Left ventricle myocardium inferior (tissue), 1 donor: ENCODE measurements at regions not wholly inside any gene's neighbourhood (a gene's known extent, or its start where the extent isn't known, plus 50 kb on each side); places are given as distances from the start of the nearest gene placed in this dataset.
A peak's percentile ranks its signal among the peaks of the same experiment; 100 is the strongest.

Experiments used
- DNase-seq: peaks from one replicate; pipeline ENCODE4 v3.0.0-alpha.2; 2020
- H3K27ac ChIP-seq: fragments of 200-600 bp; replicated peaks from 2 replicates; pipeline ENCODE4 v1.8.0; 2021
- H3K27me3 ChIP-seq: fragments of 200-600 bp; 2 replicates; pipeline ENCODE4 v1.8.0; 2021; ENCODE audit warnings: low read depth
- H3K36me3 ChIP-seq: fragments of 200-600 bp; 2 replicates; pipeline ENCODE4 v1.8.0; 2021
- H3K4me1 ChIP-seq: fragments of 200-600 bp; 2 replicates; pipeline ENCODE4 v1.8.0; 2021
- H3K4me3 ChIP-seq: fragments of 200-600 bp; 2 replicates; pipeline ENCODE4 v1.8.0; 2021; ENCODE audit warnings: mild to moderate bottlenecking, moderate library complexity
- H3K9me3 ChIP-seq: fragments of 200-600 bp; replicated peaks from 2 replicates; pipeline ENCODE4 v1.8.0; 2021
- intact Hi-C: fragments of 100-400 bp; cut with micrococcal nuclease; formaldehyde crosslinking; loops from one replicate; pipeline ENCODE4 v1.11.0; 2022
- TF ChIP-seq, protein P1 (sequence below): fragments of 200-600 bp; IDR thresholded peaks from 2 replicates; pipeline ENCODE4 v1.8.0; 2021; ENCODE audit warnings: antibody characterized with exemption, mild to moderate bottlenecking, borderline replicate concordance
- donor health status: DM: no; HTN: yes; CAD: no; lungs with severe emphysema.

DNA sequence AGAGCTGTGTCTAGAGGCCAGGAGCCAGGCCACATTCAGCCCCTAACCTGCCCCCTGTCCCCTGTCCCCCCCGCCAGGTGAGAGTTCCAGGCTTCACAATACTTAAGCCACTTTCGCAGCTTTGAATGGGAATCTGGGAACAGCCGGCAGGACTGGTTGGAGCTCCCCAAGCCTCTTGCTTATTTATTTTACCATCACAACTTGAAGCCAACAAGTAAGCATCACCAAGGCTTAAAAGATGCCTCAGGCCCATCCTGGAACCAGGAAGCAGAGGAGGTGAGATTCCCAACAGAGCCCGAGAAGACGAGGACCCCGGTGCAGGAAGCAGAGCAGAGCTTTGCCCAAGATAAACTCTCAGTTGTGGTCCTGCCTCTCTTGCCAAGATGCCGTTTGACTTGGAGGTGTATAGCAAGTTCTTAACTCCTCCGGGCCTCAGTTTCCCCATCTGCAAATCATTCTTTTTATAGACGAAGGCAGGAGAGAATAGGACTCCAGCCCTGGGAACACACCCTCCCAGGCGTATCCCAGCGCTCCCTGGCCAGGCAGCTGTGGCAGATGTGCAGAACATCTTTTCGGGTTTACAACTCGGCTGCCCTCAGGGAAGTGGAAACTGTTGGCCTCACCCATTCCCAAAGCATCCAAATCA, 66.8 kb upstream of the SLC25A33 start:
- peaks cover 35% of the 10 kb centered on the region for H3K27me3 ChIP-seq
- peaks cover 1% of the 10 kb centered on the region for H3K4me1 ChIP-seq
- peak overlapping the region; percentile 40 for H3K27ac ChIP-seq
- no peaks in the 10 kb centered on the region for H3K36me3 ChIP-seq
- H3K4me3 ChIP-seq, result no peak overlapping the region
- DNase-seq, result no peak
- intact Hi-C loops, result no loop called here
- TF ChIP-seq, protein P1, sequence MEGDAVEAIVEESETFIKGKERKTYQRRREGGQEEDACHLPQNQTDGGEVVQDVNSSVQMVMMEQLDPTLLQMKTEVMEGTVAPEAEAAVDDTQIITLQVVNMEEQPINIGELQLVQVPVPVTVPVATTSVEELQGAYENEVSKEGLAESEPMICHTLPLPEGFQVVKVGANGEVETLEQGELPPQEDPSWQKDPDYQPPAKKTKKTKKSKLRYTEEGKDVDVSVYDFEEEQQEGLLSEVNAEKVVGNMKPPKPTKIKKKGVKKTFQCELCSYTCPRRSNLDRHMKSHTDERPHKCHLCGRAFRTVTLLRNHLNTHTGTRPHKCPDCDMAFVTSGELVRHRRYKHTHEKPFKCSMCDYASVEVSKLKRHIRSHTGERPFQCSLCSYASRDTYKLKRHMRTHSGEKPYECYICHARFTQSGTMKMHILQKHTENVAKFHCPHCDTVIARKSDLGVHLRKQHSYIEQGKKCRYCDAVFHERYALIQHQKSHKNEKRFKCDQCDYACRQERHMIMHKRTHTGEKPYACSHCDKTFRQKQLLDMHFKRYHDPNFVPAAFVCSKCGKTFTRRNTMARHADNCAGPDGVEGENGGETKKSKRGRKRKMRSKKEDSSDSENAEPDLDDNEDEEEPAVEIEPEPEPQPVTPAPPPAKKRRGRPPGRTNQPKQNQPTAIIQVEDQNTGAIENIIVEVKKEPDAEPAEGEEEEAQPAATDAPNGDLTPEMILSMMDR, result no peak
- H3K9me3 ChIP-seq, result no peaks in the 10 kb centered on the region

DNA sequence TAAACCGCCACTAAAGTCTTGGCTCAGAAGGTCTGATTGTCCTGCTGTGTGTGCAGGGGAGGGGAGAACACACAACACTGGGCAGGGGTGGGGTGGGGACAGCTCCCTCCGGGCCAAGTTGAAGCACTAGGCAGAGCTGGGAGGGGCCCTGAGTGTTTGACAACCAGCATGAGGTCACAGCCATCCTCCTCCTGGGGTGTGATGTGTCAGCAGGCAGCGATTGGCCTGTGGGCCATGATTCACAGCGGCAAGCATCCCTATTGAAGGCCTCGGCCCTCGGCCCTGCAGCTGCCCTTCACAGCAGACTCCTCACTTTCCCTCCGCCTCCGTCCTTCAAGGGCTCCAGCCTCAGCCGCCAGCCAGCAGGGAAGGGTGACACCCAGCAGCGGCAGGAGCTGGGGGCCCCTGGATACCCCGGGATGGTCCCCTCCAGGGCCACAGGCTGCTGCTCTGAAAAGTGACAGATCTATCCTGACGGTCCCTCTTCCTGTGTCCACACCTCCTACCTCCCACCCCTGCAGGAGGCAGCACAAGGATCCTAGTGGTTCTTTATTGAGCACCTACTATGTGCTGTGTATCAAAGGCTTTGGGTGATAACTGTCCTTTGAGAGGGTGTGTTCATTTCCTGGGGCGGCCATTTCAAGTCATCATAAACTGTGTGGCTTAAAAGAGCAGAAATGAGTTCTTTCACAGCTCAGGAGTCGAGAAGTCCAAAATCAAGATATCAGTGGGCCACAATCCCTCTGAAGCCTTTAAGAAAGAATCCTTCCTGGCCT, 66.0 kb upstream of the SLC25A33 start:
- peaks cover 32% of the 10 kb centered on the region for H3K27me3 ChIP-seq
- no peaks in the 10 kb centered on the region for H3K36me3 ChIP-seq
- TF ChIP-seq, protein P1, result no peak
- peak overlapping the region; percentile 40 for H3K27ac ChIP-seq
- intact Hi-C loops, result no loop called here
- no peaks in the 10 kb centered on the region for H3K9me3 ChIP-seq
- H3K4me1 ChIP-seq, result no peaks in the 10 kb centered on the region
- no peak overlapping the region for H3K4me3 ChIP-seq
- DNase-seq, result peak; percentile 72

DNA sequence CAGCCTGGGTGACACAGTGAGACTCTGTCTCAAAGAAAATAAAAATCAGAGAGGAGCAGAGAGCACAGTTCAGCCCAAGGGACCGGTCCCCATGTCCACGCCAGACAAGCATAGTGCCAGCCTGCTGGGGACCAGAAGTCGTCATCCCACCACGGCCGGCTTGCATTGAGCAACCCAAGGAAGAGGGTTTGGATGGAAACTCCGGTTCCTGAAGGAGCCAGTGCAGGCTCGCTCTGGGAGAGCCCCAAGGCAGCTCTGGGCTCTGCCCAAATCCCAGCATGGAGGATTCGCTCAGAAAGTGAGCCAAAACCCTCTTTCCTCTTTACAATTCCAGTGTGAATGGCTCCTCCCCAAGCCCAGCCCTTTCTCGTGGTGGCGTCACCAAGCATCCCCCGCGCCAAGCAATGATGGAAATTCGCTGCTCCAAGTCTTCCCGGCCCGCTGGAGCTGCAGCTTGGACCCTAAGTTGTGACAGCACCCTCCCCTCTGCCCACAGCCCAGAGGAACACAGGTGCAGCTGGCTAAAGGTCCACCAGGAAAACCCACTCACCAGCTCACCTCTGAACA, 64.1 kb upstream of the SLC25A33 start:
- intact Hi-C loops, result no loop called here
- no peak overlapping the region for H3K4me3 ChIP-seq
- H3K9me3 ChIP-seq, result no peaks in the 10 kb centered on the region
- H3K36me3 ChIP-seq, result no peaks in the 10 kb centered on the region
- no peak for DNase-seq
- TF ChIP-seq, protein P1, result no peak
- no peaks in the 10 kb centered on the region for H3K4me1 ChIP-seq
- H3K27ac ChIP-seq, result no peak overlapping the region
- H3K27me3 ChIP-seq, result peaks cover 25% of the 10 kb centered on the region

DNA sequence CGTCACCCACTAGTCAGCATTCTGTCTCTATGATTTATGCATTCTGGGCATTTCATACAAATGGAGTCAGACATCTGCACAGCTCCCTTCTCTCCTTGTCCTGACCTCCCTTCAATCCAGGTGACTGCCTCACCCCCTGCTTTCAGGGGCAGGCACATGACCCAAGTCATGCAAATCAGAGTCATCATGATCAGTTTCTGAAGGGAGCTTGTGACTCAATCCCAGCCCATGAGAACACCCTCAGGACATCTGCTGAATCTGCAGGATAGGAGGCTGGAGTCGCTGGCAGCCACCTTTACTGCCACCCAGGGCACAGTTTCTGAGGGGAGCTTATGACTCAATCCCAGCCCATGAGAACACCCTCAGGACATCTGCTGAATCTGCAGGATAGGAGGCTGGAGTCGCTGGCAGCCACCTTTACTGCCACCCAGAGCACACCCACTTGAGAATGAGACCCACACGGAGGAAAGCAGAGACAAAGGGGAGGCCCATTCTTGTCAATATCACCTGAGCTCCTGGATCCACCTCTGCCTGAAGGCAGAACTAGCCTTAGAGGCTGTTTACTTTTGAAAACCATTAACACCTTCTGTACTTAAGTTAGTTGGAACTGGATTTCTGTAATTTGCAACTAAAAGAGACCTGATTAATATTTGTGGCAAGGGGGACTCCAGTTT, 62.3 kb upstream of the SLC25A33 start:
- no peak for DNase-seq
- Histone ChIP-seq H3K4me1 (no peaks in the 10 kb centered on the region), H3K4me3 (no peak overlapping the region), H3K36me3 (no peaks in the 10 kb centered on the region), H3K27me3 (peaks cover 25% of the 10 kb centered on the region), H3K9me3 (no peaks in the 10 kb centered on the region), H3K27ac (no peak overlapping the region)
- intact Hi-C loops, result no loop called here
- TF ChIP-seq, protein P1, result no peak

DNA sequence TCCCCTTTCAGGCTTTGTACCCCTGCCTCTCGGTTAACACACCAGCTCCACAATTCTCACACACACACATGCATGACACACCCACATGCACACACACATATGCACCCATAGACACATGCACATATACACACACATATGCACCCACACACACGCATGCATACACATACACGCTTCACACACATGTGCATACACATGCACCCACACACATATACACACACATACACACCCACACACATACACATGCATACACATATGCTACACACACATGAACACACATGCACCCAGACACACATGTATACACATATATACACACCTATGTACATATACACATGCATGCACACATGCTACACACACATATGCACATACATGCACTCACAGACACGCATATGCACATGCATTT, 61.7 kb upstream of the SLC25A33 start:
- no peak overlapping the region for H3K27ac ChIP-seq

More for the DNA sequence above, 61.7 kb upstream of the SLC25A33 start:
- no peaks in the 10 kb centered on the region for H3K4me1 ChIP-seq
- no peaks in the 10 kb centered on the region for H3K36me3 ChIP-seq
- no peaks in the 10 kb centered on the region for H3K9me3 ChIP-seq
- TF ChIP-seq, protein P1, result no peak
- no peak overlapping the region for H3K4me3 ChIP-seq
- peaks cover 25% of the 10 kb centered on the region for H3K27me3 ChIP-seq
- DNase-seq, result no peak
- intact Hi-C loops, result no loop called here
